GM23338 (cell line): ENCODE measurements at regions not wholly inside any gene's neighbourhood (a gene's known extent, or its start where the extent isn't known, plus 50 kb on each side); places are given as distances from the start of the nearest gene placed in this dataset.

Experiments used
- ATAC-seq: fragments of 200-7000 bp; cut with Tn5 transposase; 3 replicates; pipeline ENCODE4 v1.9.1; 2020
- DNase-seq: peaks from one replicate; pipeline ENCODE4 v3.0.0-alpha.2; 2015; ENCODE audit warnings: low spot score
- H2AFZ ChIP-seq: fragments of 200-600 bp; sonication (generic); 2 replicates; pipeline ENCODE4 v1.8.0; 2016; ENCODE audit warnings: antibody characterized with exemption, mild to moderate bottlenecking, moderate library complexity
- H3F3A ChIP-seq: fragments of 200-600 bp; sonication (generic); replicated peaks from 2 replicates; pipeline ENCODE4 v1.8.0; 2017; ENCODE audit warnings: antibody characterized with exemption, mixed run types, low read depth
- H3K27ac ChIP-seq: fragments of 200-600 bp; sonication (generic); 2 replicates; pipeline ENCODE4 v1.6.1; 2016; ENCODE audit warnings: low read depth
- H3K27me3 ChIP-seq: fragments of 200-600 bp; sonication (generic); 2 replicates; pipeline ENCODE4 v1.8.0; 2016; ENCODE audit warnings: mild to moderate bottlenecking, mixed run types, moderate library complexity; ENCODE audit not compliant: insufficient read depth
- H3K36me3 ChIP-seq: fragments of 200-600 bp; sonication (generic); 2 replicates; pipeline ENCODE4 v1.8.0; 2016; ENCODE audit warnings: mild to moderate bottlenecking; ENCODE audit not compliant: insufficient read depth
- H3K4me1 ChIP-seq: fragments of 200-600 bp; sonication (generic); 2 replicates; pipeline ENCODE4 v1.8.0; 2016; ENCODE audit warnings: mild to moderate bottlenecking, moderate library complexity; ENCODE audit not compliant: insufficient read depth
- H3K4me2 ChIP-seq: fragments of 200-600 bp; sonication (generic); 2 replicates; pipeline ENCODE4 v1.7.1; 2017; ENCODE audit warnings: mixed run types
- H3K4me3 ChIP-seq: fragments of 200-600 bp; sonication (generic); 2 replicates; pipeline ENCODE4 v1.6.1; 2016; ENCODE audit warnings: mixed run types
- H3K79me2 ChIP-seq: fragments of 200-600 bp; sonication (generic); replicated peaks from 2 replicates; pipeline ENCODE4 v1.8.0; 2017; ENCODE audit warnings: mild to moderate bottlenecking; ENCODE audit not compliant: insufficient read depth
- H3K9me2 ChIP-seq: fragments of 200-600 bp; sonication (generic); 2 replicates; pipeline ENCODE4 v1.8.0; 2017; ENCODE audit not compliant: insufficient read depth
- H4K20me1 ChIP-seq: fragments of 200-600 bp; sonication (generic); replicated peaks from 2 replicates; pipeline ENCODE4 v1.8.0; 2017; ENCODE audit warnings: mild to moderate bottlenecking; ENCODE audit not compliant: insufficient read depth
- H3K27ac Mint-ChIP-seq: 2 replicates; pipeline ENCODE4 v1.8.0; 2020; ENCODE audit warnings: inconsistent platforms, mild to moderate bottlenecking, moderate library complexity, mixed read lengths
- H3K27me3 Mint-ChIP-seq: 3 replicates; pipeline ENCODE4 v1.8.0; 2022; ENCODE audit warnings: low read depth, mild to moderate bottlenecking, moderate library complexity, mixed read lengths, inconsistent platforms; ENCODE audit not compliant: insufficient read depth, poor library complexity
- H3K36me3 Mint-ChIP-seq: 3 replicates; pipeline ENCODE4 v1.8.0; 2021; ENCODE audit warnings: low read depth, mild to moderate bottlenecking, inconsistent platforms, moderate library complexity, mixed read lengths
- H3K4me1 Mint-ChIP-seq: 3 replicates; pipeline ENCODE4 v1.8.0; 2020; ENCODE audit warnings: mild to moderate bottlenecking, inconsistent platforms, mixed read lengths
- H3K4me3 Mint-ChIP-seq: 3 replicates; pipeline ENCODE4 v1.8.0; 2021; ENCODE audit warnings: moderate library complexity, mild to moderate bottlenecking, inconsistent platforms, mixed read lengths
- H3K9me3 Mint-ChIP-seq: 3 replicates; pipeline ENCODE4 v1.8.0; 2020; ENCODE audit warnings: moderate library complexity, mild to moderate bottlenecking, inconsistent platforms, mixed read lengths
- EZH2 ChIP-seq: fragments of 200-600 bp; sonication (generic); IDR thresholded peaks from one replicate; pipeline ENCODE4 v1.8.0; 2017; ENCODE audit warnings: antibody characterized with exemption, mild to moderate bottlenecking, low read depth; ENCODE audit not compliant: unreplicated experiment
- EZH2phosphoT487 ChIP-seq: fragments of 200-600 bp; sonication (generic); IDR thresholded peaks from one replicate; pipeline ENCODE4 v1.8.1; 2018; ENCODE audit warnings: antibody characterized with exemption; ENCODE audit not compliant: unreplicated experiment
- POLR2AphosphoS5 ChIP-seq: IDR thresholded peaks from 2 replicates; pipeline ENCODE4 v1.6.1; 2016; ENCODE audit warnings: antibody characterized with exemption, low read depth
- ZNF114 ChIP-seq: fragments of 250-450 bp; sonication (Bioruptor Pico); IDR thresholded peaks from 2 replicates; pipeline ENCODE4 v1.5.0; 2020; ENCODE audit warnings: mild to moderate bottlenecking, moderate library complexity
- ZNF331 ChIP-seq: fragments of 250-450 bp; sonication (Bioruptor Pico); IDR thresholded peaks from 2 replicates; pipeline ENCODE4 v1.5.0; 2020; ENCODE audit warnings: low read depth, mild to moderate bottlenecking, moderate library complexity
- TF ChIP-seq, protein P1 (sequence below), 2 experiments: fragments of 200-600 bp in 1 of 2; sonication (generic) in 1 of 2; conservative IDR thresholded peaks; 2 replicates each; pipeline versions ENCODE4 v1.5.1 to v1.6.1; 2016 to 2017; ENCODE audit warnings: antibody characterized with exemption in 2 of 2, low read depth in 2 of 2, mild to moderate bottlenecking in 2 of 2, moderate library complexity in 1 of 2

DNA sequence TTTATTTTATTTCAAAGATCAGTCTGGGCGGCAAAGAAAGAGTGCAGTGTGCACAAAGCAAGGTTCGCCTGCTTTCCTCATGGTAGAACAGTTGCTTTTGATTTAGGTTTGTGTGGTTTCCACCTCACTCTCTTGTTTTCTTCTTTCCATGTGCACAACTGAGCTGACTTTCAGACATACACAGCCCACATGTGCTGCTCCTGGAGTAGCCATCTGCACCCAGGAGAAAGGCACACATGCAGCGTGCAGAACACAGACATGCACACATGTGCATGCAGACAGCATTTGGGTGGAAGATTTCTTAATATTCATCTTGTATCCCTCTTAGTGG lies 302.1 kb downstream of the FZD1 start:
- H3K4me2 ChIP-seq, result no peak overlapping the region
- H3K27ac ChIP-seq, result no peak overlapping the region
- H3K27ac Mint-ChIP-seq, result no peak overlapping the region
- H3K27me3 Mint-ChIP-seq, result peaks cover 2% of the 10 kb centered on the region
- H3F3A ChIP-seq, result no peaks in the 10 kb centered on the region
- no peak for DNase-seq
- H2AFZ ChIP-seq, result no peak overlapping the region
- no peaks in the 10 kb centered on the region for H3K36me3 ChIP-seq
- no peak overlapping the region for H3K4me3 ChIP-seq
- H4K20me1 ChIP-seq, result no peaks in the 10 kb centered on the region
- H3K9me3 Mint-ChIP-seq, result no peaks in the 10 kb centered on the region
- no peak for ATAC-seq
- no peaks in the 10 kb centered on the region for H3K36me3 Mint-ChIP-seq
- no peaks in the 10 kb centered on the region for H3K27me3 ChIP-seq
- no peak overlapping the region for H3K4me3 Mint-ChIP-seq
- H3K4me1 ChIP-seq, result peaks cover 8% of the 10 kb centered on the region
- H3K9me2 ChIP-seq, result 0 out of 2 replicates have a peak, but pooled peaks cover 3% of the 10 kb centered on the region
- no peaks in the 10 kb centered on the region for H3K79me2 ChIP-seq
- peaks cover 27% of the 10 kb centered on the region; the same call in 2 of the 3 replicates for H3K4me1 Mint-ChIP-seq
- TF ChIP-seq EZH2phosphoT487, result no peak
- TF ChIP-seq POLR2AphosphoS5, result no peak
- TF ChIP-seq, protein P1, sequence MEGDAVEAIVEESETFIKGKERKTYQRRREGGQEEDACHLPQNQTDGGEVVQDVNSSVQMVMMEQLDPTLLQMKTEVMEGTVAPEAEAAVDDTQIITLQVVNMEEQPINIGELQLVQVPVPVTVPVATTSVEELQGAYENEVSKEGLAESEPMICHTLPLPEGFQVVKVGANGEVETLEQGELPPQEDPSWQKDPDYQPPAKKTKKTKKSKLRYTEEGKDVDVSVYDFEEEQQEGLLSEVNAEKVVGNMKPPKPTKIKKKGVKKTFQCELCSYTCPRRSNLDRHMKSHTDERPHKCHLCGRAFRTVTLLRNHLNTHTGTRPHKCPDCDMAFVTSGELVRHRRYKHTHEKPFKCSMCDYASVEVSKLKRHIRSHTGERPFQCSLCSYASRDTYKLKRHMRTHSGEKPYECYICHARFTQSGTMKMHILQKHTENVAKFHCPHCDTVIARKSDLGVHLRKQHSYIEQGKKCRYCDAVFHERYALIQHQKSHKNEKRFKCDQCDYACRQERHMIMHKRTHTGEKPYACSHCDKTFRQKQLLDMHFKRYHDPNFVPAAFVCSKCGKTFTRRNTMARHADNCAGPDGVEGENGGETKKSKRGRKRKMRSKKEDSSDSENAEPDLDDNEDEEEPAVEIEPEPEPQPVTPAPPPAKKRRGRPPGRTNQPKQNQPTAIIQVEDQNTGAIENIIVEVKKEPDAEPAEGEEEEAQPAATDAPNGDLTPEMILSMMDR (conservative IDR thresholded peaks at IDR 0.05; ENCODE audit: low read depth in 2 of 2), result no peak
- TF ChIP-seq ZNF331, result no peak
- no peak for TF ChIP-seq ZNF114 (CRISPR knock-in tag)

DNA sequence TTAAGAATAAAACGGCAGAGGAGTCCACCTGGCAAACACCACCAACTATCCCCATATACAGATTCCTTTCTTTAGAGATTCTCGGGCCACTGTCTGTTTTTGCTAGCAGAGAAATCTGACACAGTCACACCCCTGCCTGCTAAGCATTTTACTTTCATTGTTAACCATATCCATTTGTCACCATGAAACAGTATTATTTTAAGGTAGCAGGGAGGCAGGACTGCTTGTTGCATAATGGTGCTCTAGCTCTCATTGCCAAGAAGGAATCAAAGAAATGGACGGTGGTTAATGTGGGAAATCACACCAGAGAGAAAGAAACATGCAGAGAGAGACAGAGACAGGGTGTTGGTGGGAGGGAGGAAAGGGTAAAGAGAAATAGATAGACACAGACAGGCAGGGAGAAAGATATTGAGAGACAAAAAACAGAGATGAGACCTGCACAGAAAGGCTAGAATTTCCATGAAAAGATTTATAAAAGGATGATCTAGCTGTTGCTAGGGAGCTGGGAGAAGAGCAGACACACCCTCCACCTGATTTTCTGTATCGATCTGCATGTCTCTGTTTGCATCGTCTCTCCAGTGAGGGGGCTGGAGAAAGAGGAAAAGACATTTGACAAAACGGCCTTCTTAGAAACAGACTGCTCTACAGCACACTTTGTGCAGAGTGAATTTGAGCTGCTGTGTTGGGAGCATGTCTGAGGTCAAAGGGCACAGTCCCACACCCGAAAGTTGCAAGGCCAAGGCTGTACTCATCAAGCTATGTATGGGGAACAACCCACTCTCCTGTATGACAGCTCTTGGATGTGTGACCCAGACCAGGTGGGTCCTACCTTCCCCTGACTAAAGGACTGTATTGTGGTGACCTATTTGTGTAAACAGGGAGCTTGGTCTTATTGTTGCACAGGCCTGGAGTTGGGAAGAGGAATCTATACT lies 303.1 kb downstream of the FZD1 start:
- H3K36me3 Mint-ChIP-seq, result no peaks in the 10 kb centered on the region
- H3K27ac Mint-ChIP-seq, result no peak overlapping the region
- H3K9me3 Mint-ChIP-seq, result no peaks in the 10 kb centered on the region

More for the DNA sequence above, 303.1 kb downstream of the FZD1 start:
- Mint-ChIP-seq H3K27me3 (peaks cover 2% of the 10 kb centered on the region), H3K4me1 (peaks cover 26% of the 10 kb centered on the region; the same call in 2 of the 3 replicates), H3K4me3 (no peak overlapping the region)
- Histone ChIP-seq H2AFZ (no peak overlapping the region), H3K79me2 (no peaks in the 10 kb centered on the region), H3K9me2 (0 out of 2 replicates have a peak, but pooled peaks cover 3% of the 10 kb centered on the region), H3K4me3 (no peak overlapping the region), H3K4me2 (no peak overlapping the region), H3K36me3 (no peaks in the 10 kb centered on the region), H4K20me1 (no peaks in the 10 kb centered on the region), H3K27me3 (no peaks in the 10 kb centered on the region), H3F3A (no peaks in the 10 kb centered on the region), H3K4me1 (peaks cover 3% of the 10 kb centered on the region), H3K27ac (no peak overlapping the region)
- no peak for TF ChIP-seq EZH2
- TF ChIP-seq, protein P1 (conservative IDR thresholded peaks at IDR 0.05; ENCODE audit: low read depth in 2 of 2), result no peak
- no peak for DNase-seq
- no peak for ATAC-seq
